Neural crest cell (in vitro differentiated cells): ENCODE measurements at regions not wholly inside any gene's neighbourhood (a gene's known extent, or its start where the extent isn't known, plus 50 kb on each side); places are given as distances from the start of the nearest gene placed in this dataset.

Source experiments
- DNase-seq: peaks from one replicate; pipeline ENCODE4 v3.0.0; 2021; ENCODE audit warnings: low read depth, mixed read lengths, low spot score
- H3K27ac Mint-ChIP-seq: one replicate; pipeline ENCODE4 v1.8.0; 2021; ENCODE audit warnings: mild to moderate bottlenecking, mixed read lengths; ENCODE audit not compliant: unreplicated experiment
- H3K27me3 Mint-ChIP-seq: 2 replicates; pipeline ENCODE4 v1.8.0; 2021; ENCODE audit warnings: low read depth, mild to moderate bottlenecking, mixed read lengths
- H3K36me3 Mint-ChIP-seq: 2 replicates; pipeline ENCODE4 v1.8.0; 2021; ENCODE audit warnings: low read depth, mild to moderate bottlenecking, mixed read lengths
- H3K4me1 Mint-ChIP-seq: 2 replicates; pipeline ENCODE4 v1.8.0; 2021; ENCODE audit warnings: mixed read lengths
- H3K4me3 Mint-ChIP-seq: one replicate; pipeline ENCODE4 v1.8.0; 2021; ENCODE audit warnings: mild to moderate bottlenecking, mixed read lengths
- H3K9me3 Mint-ChIP-seq: 2 replicates; pipeline ENCODE4 v1.8.0; 2021; ENCODE audit warnings: mixed read lengths
- CTCF ChIP-seq: fragments of 200-600 bp; sonication (generic); conservative IDR thresholded peaks from 2 replicates; pipeline ENCODE4 v1.5.0; 2021; ENCODE audit warnings: antibody characterized with exemption, mild to moderate bottlenecking

- no peaks in the 10 kb centered on the region for H3K27me3 Mint-ChIP-seq
- DNase-seq = no peak
- no peak overlapping the region for H3K27ac Mint-ChIP-seq
- H3K4me3 Mint-ChIP-seq = no peak overlapping the region
- TF ChIP-seq CTCF = no peak
- peaks cover 6% of the 10 kb centered on the region for H3K36me3 Mint-ChIP-seq
- H3K4me1 Mint-ChIP-seq = peaks cover 35% of the 10 kb centered on the region
- H3K9me3 Mint-ChIP-seq = peaks cover 7% of the 10 kb centered on the region
Measured at GRCh38 chr4:17187003-17187402, 288.6 kb upstream of the LDB2 start.

- Mint-ChIP-seq H3K4me3 (no peak overlapping the region), H3K36me3 (no peaks in the 10 kb centered on the region), H3K4me1 (peaks cover 22% of the 10 kb centered on the region), H3K27me3 (no peaks in the 10 kb centered on the region), H3K9me3 (no peaks in the 10 kb centered on the region), H3K27ac (no peak overlapping the region)
- no peak for TF ChIP-seq CTCF
- DNase-seq = no peak
Measured at GRCh38 chr4:17182888-17183287, 284.4 kb upstream of the LDB2 start.

GRCh38 chr4:17174751-17175150 is 276.3 kb upstream of the LDB2 start:
- TF ChIP-seq CTCF = no peak
- no peaks in the 10 kb centered on the region for H3K27me3 Mint-ChIP-seq
- no peaks in the 10 kb centered on the region for H3K9me3 Mint-ChIP-seq
- peaks cover 14% of the 10 kb centered on the region for H3K4me1 Mint-ChIP-seq
- H3K27ac Mint-ChIP-seq = no peak overlapping the region
- no peak overlapping the region for H3K4me3 Mint-ChIP-seq
- no peaks in the 10 kb centered on the region for H3K36me3 Mint-ChIP-seq
- DNase-seq = no peak

GRCh38 chr4:17173300-17173699 is 274.9 kb upstream of the LDB2 start:
- Mint-ChIP-seq H3K27ac (no peak overlapping the region), H3K27me3 (no peaks in the 10 kb centered on the region), H3K4me1 (peaks cover 23% of the 10 kb centered on the region), H3K36me3 (no peaks in the 10 kb centered on the region), H3K4me3 (no peak overlapping the region), H3K9me3 (no peaks in the 10 kb centered on the region)
- DNase-seq = no peak
- TF ChIP-seq CTCF = peak; percentile 41

GRCh38 chr4:17170131-17170530 is 271.7 kb upstream of the LDB2 start:
- H3K4me1 Mint-ChIP-seq = peaks cover 26% of the 10 kb centered on the region
- no peaks in the 10 kb centered on the region for H3K27me3 Mint-ChIP-seq
- no peak for TF ChIP-seq CTCF
- no peak overlapping the region for H3K27ac Mint-ChIP-seq
- no peak overlapping the region for H3K4me3 Mint-ChIP-seq
- DNase-seq = no peak
- H3K36me3 Mint-ChIP-seq = no peaks in the 10 kb centered on the region
- no peaks in the 10 kb centered on the region for H3K9me3 Mint-ChIP-seq

GRCh38 chr4:17169699-17170098 is 271.3 kb upstream of the LDB2 start:
- no peaks in the 10 kb centered on the region for H3K9me3 Mint-ChIP-seq
- H3K36me3 Mint-ChIP-seq = no peaks in the 10 kb centered on the region
- no peak overlapping the region for H3K27ac Mint-ChIP-seq
- no peak for TF ChIP-seq CTCF
- DNase-seq = no peak
- H3K27me3 Mint-ChIP-seq = no peaks in the 10 kb centered on the region
- H3K4me3 Mint-ChIP-seq = no peak overlapping the region
- H3K4me1 Mint-ChIP-seq = peaks cover 22% of the 10 kb centered on the region
